IPS DF 4.7 (cell line): ENCODE measurements at regions not wholly inside any gene's neighbourhood (a gene's known extent, or its start where the extent isn't known, plus 50 kb on each side); places are given as distances from the start of the nearest gene placed in this dataset.
"Not testable (repeated sequence)": the region's sequence is repeated elsewhere in the genome, so short reads cannot be mapped to it uniquely, and the experiment has no call there.

Source experiments
- DNase-seq: peaks from one replicate; pipeline ENCODE4 v3.0.0-alpha.2; 2013; ENCODE audit warnings: low spot score; ENCODE audit errors: extremely low read depth

- not testable (repeated sequence) for DNase-seq
Observed at GRCh38 chrX:115840729-115841409, 279.9 kb downstream of the PLS3 start.

DNA sequence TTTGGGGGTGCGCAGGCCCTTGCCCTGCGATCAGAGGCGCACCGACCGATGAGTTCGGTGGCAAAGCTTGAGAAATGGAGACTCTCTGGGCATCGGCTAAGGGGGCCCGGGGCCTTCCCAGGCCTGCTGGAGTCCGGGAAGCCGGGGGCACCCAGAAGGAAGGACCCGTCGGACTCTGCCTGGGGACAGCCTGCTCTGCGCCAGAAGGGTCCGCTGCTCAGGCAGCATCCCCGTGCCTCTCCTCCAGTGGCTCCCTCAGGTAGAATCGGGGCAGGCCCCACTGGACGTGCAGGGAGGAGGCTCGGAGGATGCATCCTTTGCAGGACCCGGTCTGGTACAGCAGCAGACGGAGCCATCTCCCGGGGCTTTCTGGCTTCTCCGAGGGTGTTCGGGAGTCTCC is 290.0 kb downstream of the PLS3 start:
- DNase-seq, result not testable (repeated sequence)

DNA sequence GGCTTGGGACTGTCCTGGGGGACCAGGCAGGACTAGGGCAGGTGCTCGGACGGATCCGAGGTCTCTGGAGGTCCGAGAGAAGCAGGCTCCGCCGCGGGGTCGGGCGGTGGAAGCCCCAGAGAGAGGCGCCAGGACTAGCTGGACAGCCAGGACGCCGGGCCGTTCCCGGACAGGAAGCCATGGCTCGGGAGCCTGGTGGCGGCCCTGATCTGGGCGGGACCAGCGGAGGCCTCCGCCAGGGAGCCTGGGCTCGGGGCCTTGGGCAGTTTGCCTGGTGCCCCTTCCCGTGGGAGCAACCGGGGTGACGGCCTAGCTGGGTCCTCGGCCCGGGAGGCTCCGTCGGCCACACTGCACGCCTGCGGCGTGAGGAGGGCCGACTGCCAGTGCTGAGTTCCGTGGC is 292.3 kb downstream of the PLS3 start:
- DNase-seq, result not testable (repeated sequence)

DNA sequence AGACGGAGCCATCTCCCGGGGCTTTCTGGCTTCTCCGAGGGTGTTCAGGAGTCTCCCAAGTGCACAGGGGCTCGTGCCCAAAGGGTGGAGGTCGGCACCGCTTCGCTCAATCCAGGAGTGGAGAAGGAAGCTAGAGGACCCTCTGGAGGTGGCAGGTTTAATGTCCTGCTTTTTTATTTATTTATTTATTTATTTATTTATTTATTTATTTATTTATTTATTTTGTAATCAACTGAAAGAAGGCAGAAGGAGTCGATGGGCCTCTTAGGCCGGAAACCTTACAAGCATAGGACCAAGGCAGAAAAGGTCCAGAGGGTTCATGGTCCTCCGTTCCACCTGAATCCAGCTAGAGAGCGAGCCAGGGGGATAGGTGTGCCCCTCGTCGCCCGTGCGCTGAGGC is 289.4 kb upstream of the AGTR2 start:
- not testable (repeated sequence) for DNase-seq

DNA sequence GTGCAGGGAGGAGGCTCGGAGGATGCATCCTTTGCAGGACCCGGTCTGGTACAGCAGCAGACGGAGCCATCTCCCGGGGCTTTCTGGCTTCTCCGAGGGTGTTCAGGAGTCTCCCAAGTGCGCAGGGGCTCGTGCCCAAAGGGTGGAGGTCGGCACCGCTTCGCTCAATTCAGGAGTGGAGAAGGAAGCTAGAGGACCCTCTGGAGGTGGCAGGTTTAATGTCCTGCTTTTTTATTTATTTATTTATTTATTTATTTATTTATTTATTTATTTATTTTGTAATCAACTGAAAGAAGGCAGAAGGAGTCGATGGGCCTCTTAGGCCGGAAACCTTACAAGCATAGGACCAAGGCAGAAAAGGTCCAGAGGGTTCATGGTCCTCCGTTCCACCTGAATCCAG is 286.4 kb upstream of the AGTR2 start:
- not testable (repeated sequence) for DNase-seq

- DNase-seq, result not testable (repeated sequence)
Observed at GRCh38 chrX:115888041-115888440, 282.5 kb upstream of the AGTR2 start.

- DNase-seq, result not testable (repeated sequence)
Observed at GRCh38 chrX:115888519-115888918, 282.0 kb upstream of the AGTR2 start.

- no peak for DNase-seq
Observed at GRCh38 chrX:115889121-115889890, 281.2 kb upstream of the AGTR2 start.

DNA sequence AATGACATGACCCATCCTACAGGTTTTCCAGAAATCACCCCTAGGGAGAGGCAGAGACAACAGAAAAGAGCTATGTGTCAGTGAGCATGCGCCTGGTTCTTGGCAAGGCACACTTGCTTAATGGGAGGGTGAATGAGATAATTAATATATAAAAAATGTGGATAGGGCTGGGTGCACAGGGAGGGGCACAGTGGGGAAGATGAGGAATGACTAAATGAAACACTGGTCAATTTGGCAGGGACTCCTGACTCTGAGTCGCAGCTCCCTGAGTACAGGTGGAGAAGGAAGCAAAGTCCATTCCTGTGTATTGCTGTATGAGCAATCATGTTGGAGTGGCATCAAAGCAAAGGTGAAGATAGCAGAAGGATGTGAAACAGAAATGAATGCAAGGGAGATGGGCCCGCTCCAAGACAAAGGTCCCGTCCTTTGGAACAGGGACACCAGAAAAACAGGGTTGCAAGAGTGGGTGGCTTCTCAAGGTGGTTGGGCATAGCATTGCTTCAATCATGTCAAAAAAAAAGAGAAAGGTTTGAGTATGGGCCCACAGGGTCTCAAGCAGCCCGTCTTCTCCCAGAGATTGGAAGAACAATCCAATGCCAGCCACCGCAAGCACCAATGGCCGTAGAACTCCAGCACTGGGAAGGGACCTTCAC is 278.4 kb upstream of the AGTR2 start:
- no peak for DNase-seq

- DNase-seq, result no peak
Observed at GRCh38 chrX:115892787-115893671, 277.5 kb upstream of the AGTR2 start.

DNA sequence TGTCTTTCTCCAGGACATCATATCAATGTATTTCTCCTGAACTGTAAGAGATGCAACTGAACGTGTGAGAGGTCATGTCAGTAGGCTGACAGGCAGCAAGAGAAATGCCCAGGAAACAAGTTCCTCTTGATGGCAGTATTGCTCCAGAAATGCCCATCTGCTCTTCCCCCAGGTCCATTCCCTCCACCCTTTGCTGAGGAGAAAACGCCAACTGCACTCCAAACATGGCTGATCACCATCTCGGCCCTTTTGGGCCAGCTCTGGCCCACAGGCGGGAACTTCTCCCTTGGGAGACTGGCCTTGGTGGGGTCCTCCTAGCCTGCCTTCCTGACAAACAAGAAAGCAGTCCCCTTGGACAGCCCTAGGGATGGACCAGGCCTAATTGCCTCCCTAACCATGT is 276.5 kb upstream of the AGTR2 start:
- DNase-seq, result no peak

DNA sequence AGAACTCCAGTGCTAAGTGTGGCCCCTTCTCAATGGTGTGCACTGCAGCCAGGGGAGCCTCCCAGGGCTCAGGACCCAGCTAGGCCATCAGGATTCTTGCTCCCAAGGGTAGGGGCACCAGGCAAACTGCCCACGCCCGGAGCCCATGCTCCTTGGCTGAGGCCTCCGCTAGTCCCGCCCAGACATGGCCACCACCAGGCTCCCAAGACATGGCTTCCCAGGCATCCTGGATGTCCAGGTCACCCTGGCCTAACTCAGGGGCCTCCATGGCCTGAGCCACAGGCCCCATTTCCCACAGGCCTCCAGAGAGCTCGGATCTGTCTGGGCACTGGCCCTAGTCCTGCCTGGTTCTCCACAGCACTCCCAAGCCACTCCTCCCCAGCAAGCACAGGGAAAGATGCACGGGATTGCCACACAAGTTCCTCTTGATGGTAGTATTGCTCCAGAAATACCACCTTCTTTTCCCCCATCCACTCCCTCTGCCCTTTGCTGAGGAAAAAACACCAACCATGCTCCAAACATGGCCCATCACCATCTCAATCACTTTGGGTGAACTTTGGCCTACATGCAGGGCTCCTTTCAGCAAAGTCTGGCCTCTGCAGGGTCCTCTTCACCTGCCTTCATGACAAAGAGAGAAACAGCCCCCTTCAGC is 274.7 kb upstream of the AGTR2 start:
- no peak for DNase-seq

- no peak for DNase-seq
Observed at GRCh38 chrX:115896362-115896761, 274.2 kb upstream of the AGTR2 start.

GRCh38 chrX:115897956-115898355 is 272.6 kb upstream of the AGTR2 start:
- no peak for DNase-seq

- no peak for DNase-seq
Observed at GRCh38 chrX:115898382-115899001, 272.1 kb upstream of the AGTR2 start.

- no peak for DNase-seq
Observed at GRCh38 chrX:115900425-115900824, 270.1 kb upstream of the AGTR2 start.

GRCh38 chrX:115901241-115901640 is 269.3 kb upstream of the AGTR2 start:
- DNase-seq, result no peak

GRCh38 chrX:115902995-115903394 is 267.5 kb upstream of the AGTR2 start:
- no peak for DNase-seq

- DNase-seq, result no peak
Observed at GRCh38 chrX:115906276-115906675, 264.3 kb upstream of the AGTR2 start.

DNA sequence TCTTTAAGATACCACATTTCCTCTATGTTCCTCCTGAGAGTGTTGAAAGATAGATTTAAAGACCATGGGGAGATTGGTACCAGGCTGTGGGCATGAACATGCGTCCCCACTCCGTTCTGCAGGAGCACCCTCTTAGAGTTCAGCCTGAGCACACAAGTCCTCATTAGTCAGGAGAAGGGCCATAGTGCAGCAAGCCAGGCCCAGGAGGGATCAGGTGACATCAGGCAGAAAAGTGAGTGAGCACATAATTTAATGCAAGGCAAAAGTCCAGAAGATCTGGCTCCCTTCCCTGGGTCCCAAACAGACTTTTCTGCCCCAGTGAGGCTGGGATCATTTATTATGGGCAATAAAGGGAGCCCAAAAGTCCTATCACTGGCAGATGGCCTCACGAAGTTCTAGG is 263.7 kb upstream of the AGTR2 start:
- no peak for DNase-seq
